HG02571 (cell line): ENCODE measurements at regions not wholly inside any gene's neighbourhood (a gene's known extent, or its start where the extent isn't known, plus 50 kb on each side); places are given as distances from the start of the nearest gene placed in this dataset.
"Not testable (repeated sequence)": the region's sequence is repeated elsewhere in the genome, so short reads cannot be mapped to it uniquely, and the experiment has no call there.

Source experiments
- ATAC-seq: cut with Tn5 transposase; IDR thresholded peaks from one replicate; pipeline ENCODE4 v1.9.1; 2021; ENCODE audit warnings: mild to moderate bottlenecking, moderate library complexity; ENCODE audit not compliant: unreplicated experiment

- no peak for ATAC-seq
Measured at GRCh38 chr6:144667532-144668503, 382.7 kb downstream of the UTRN start.

GRCh38 chr6:144670259-144670658, 385.1 kb downstream of the UTRN start:
- ATAC-seq = not testable (repeated sequence)

- no peak for ATAC-seq
Measured at GRCh38 chr6:144673807-144674206, 388.7 kb downstream of the UTRN start.

- ATAC-seq = no peak
Measured at GRCh38 chr6:144675231-144675861, 390.2 kb downstream of the UTRN start.

- not testable (repeated sequence) for ATAC-seq
Measured at GRCh38 chr6:144676310-144676709, 391.2 kb downstream of the UTRN start.

GRCh38 chr6:144677263-144677662, 392.1 kb downstream of the UTRN start:
- not testable (repeated sequence) for ATAC-seq

- ATAC-seq = no peak
Measured at GRCh38 chr6:144678844-144679243, 393.7 kb downstream of the UTRN start.

GRCh38 chr6:144681334-144681733, 396.2 kb downstream of the UTRN start:
- ATAC-seq = no peak

- ATAC-seq = no peak
Measured at GRCh38 chr6:144683216-144684070, 398.3 kb downstream of the UTRN start.

- ATAC-seq = no peak
Measured at GRCh38 chr6:144688713-144689112, 403.6 kb downstream of the UTRN start.

- ATAC-seq = no peak
Measured at GRCh38 chr6:144689503-144690040, 404.4 kb downstream of the UTRN start.

GRCh38 chr6:144690133-144690532, 405.0 kb downstream of the UTRN start:
- no peak for ATAC-seq

GRCh38 chr6:144690666-144691065, 405.5 kb downstream of the UTRN start:
- ATAC-seq = no peak

GRCh38 chr6:144692050-144692449, 406.9 kb downstream of the UTRN start:
- not testable (repeated sequence) for ATAC-seq

GRCh38 chr6:144695858-144696533, 410.9 kb downstream of the UTRN start:
- no peak for ATAC-seq

- ATAC-seq = no peak
Measured at GRCh38 chr6:144696610-144697368, 411.7 kb downstream of the UTRN start.

- no peak for ATAC-seq
Measured at GRCh38 chr6:144697369-144697760, 412.2 kb downstream of the UTRN start.

GRCh38 chr6:144697801-144698200, 412.7 kb downstream of the UTRN start:
- no peak for ATAC-seq

GRCh38 chr6:144702781-144703180, 417.6 kb downstream of the UTRN start:
- ATAC-seq = no peak

GRCh38 chr6:144710207-144710606, 425.1 kb downstream of the UTRN start:
- ATAC-seq = no peak
